Neuronal stem cell (in vitro differentiated cells): ENCODE measurements at regions not wholly inside any gene's neighbourhood (a gene's known extent, or its start where the extent isn't known, plus 50 kb on each side); places are given as distances from the start of the nearest gene placed in this dataset.
"Not testable (repeated sequence)": the region's sequence is repeated elsewhere in the genome, so short reads cannot be mapped to it uniquely, and the experiment has no call there.

Source experiments
- DNase-seq: peaks from one replicate; pipeline ENCODE4 v3.0.0-alpha.2; 2013; ENCODE audit warnings: low spot score
- H2AFZ ChIP-seq: one replicate; pipeline ENCODE4 v1.6.1; 2013; ENCODE audit warnings: mild to moderate bottlenecking, low read length, inconsistent platforms
- H2AK5ac ChIP-seq: 2 replicates; pipeline ENCODE4 v1.6.1; 2013; ENCODE audit warnings: low read depth, mild to moderate bottlenecking, inconsistent platforms, low read length, moderate library complexity, mixed read lengths
- H2BK120ac ChIP-seq: 2 replicates; pipeline ENCODE4 v1.6.1; 2013; ENCODE audit warnings: low read depth, mild to moderate bottlenecking, inconsistent platforms, low read length, moderate library complexity, mixed read lengths
- H2BK12ac ChIP-seq: one replicate; pipeline ENCODE4 v1.6.1; 2013; ENCODE audit warnings: low read length, inconsistent platforms
- H2BK15ac ChIP-seq: 2 replicates; pipeline ENCODE4 v1.6.1; 2013; ENCODE audit warnings: mild to moderate bottlenecking, low read length, inconsistent platforms, mixed read lengths
- H2BK5ac ChIP-seq: one replicate; pipeline ENCODE4 v1.6.1; 2013; ENCODE audit warnings: inconsistent platforms, mild to moderate bottlenecking, low read length, moderate library complexity
- H3K14ac ChIP-seq: one replicate; pipeline ENCODE4 v1.6.1; 2013; ENCODE audit warnings: low read length, inconsistent platforms
- H3K18ac ChIP-seq: 2 replicates; pipeline ENCODE4 v1.6.1; 2013; ENCODE audit warnings: low read length, inconsistent platforms
- H3K23ac ChIP-seq: 2 replicates; pipeline ENCODE4 v1.6.1; 2013; ENCODE audit warnings: low read depth, mild to moderate bottlenecking, mixed read lengths, low read length, inconsistent platforms; ENCODE audit not compliant: poor library complexity
- H3K27ac ChIP-seq: replicated peaks from 3 replicates; pipeline ENCODE4 v1.5.1; 2013; ENCODE audit warnings: low read length, inconsistent platforms
- H3K27me3 ChIP-seq, 3 experiments: 2 replicates each; pipeline ENCODE4 v1.6.1; 2013; ENCODE audit warnings: low read length in 3 of 3, mild to moderate bottlenecking in 2 of 3, inconsistent platforms in 1 of 3, low read depth in 1 of 3, mixed read lengths in 1 of 3, moderate library complexity in 1 of 3; ENCODE audit not compliant: control insufficient read depth in 3 of 3, insufficient read depth in 3 of 3
- H3K36me3 ChIP-seq, 2 donors: replicated peaks in 1 of 2; 2 replicates each; pipeline ENCODE4 v1.6.1; 2013; ENCODE audit warnings: low read length in 2 of 2; ENCODE audit not compliant: control insufficient read depth in 2 of 2, insufficient read depth in 2 of 2
- H3K4ac ChIP-seq: 2 replicates; pipeline ENCODE4 v1.6.1; 2013; ENCODE audit warnings: inconsistent platforms, mild to moderate bottlenecking, low read length, moderate library complexity
- H3K4me1 ChIP-seq, 2 donors: 1 replicate in 1 of 2; 2 replicates in 1 of 2; pipeline ENCODE4 v1.6.1; 2013; ENCODE audit warnings: low read length in 2 of 2, low read depth in 1 of 2; ENCODE audit not compliant: control insufficient read depth in 2 of 2, insufficient read depth in 1 of 2
- H3K4me2 ChIP-seq: one replicate; pipeline ENCODE4 v1.6.1; 2013; ENCODE audit warnings: mild to moderate bottlenecking, low read length, inconsistent platforms; ENCODE audit not compliant: insufficient read depth, poor library complexity, severe bottlenecking
- H3K4me3 ChIP-seq, 2 donors: 2 replicates each; pipeline ENCODE4 v1.5.1; 2013; ENCODE audit warnings: low read length in 2 of 2, mild to moderate bottlenecking in 2 of 2, inconsistent platforms in 1 of 2, moderate library complexity in 1 of 2
- H3K79me1 ChIP-seq: one replicate; pipeline ENCODE4 v1.6.1; 2013; ENCODE audit warnings: low read depth, mild to moderate bottlenecking, inconsistent platforms, low read length, moderate library complexity
- H3K9ac ChIP-seq: one replicate; pipeline ENCODE4 v1.6.1; 2013; ENCODE audit warnings: mild to moderate bottlenecking, low read depth, low read length, inconsistent platforms; ENCODE audit not compliant: poor library complexity
- H3K9me3 ChIP-seq, 2 donors: replicated peaks in 1 of 2; 2 replicates each; pipeline versions ENCODE3 to v1.6.1; 2013; ENCODE audit warnings: low read length in 2 of 2, mild to moderate bottlenecking in 2 of 2, inconsistent platforms in 1 of 2, low read depth in 1 of 2, mixed read lengths in 1 of 2, moderate library complexity in 1 of 2; ENCODE audit not compliant: control insufficient read depth in 2 of 2, insufficient read depth in 1 of 2
- H4K8ac ChIP-seq: one replicate; pipeline ENCODE4 v1.6.1; 2013; ENCODE audit warnings: low read depth, mild to moderate bottlenecking, inconsistent platforms, low read length, moderate library complexity
- H4K91ac ChIP-seq: one replicate; pipeline ENCODE4 v1.6.1; 2013; ENCODE audit warnings: low read length, low read depth, mild to moderate bottlenecking, inconsistent platforms; ENCODE audit not compliant: poor library complexity
- WGBS, 2 donors: extraction: QIAGEN DNeasy Blood & Tissue Kit; methylation state at CpG; one replicate each; pipeline ENCODE4 v1.1.7; 2013; ENCODE audit warnings: missing lambda C conversion rate in 2 of 2, mixed read lengths in 1 of 2; ENCODE audit not compliant: insufficient read length in 2 of 2, insufficient replicate concordance in 1 of 2; ENCODE audit errors: extremely low coverage in 2 of 2; 5-methylcytosine and 5-hydroxymethylcytosine counted together

DNA sequence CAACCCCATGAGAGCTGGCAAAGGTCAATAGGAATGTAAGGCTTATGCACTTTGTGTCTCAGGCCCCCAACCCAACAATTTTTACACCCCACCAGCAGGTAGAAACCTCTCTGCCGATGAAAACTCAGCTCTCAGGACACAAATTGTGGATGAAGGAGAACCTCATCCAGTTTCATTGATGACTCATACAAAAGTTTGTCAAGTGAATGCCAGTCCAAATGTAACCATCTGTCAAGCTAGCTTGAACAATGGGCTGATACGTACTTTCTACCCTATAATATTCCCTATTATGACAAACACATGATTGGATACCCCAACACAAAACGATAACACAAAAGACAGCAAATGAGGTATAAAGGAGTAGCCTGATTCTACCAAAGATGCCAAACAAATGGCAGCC lies 321.2 kb upstream of the TMEFF2 start:
- Histone ChIP-seq H3K14ac (no peak overlapping the region), H2BK12ac (no peak overlapping the region), H3K36me3 (no peaks in the 10 kb centered on the region), H3K9ac (no peak overlapping the region), H4K8ac (no peak overlapping the region), H4K91ac (no peak overlapping the region), H2AFZ (no peak overlapping the region), H3K79me1 (no peaks in the 10 kb centered on the region), H3K27me3 (no peaks in the 10 kb centered on the region), H3K4me3 (no peak overlapping the region), H3K4me2 (no peak overlapping the region), H3K23ac (no peak overlapping the region), H3K4ac (no peak overlapping the region), H3K27ac (no peak overlapping the region), H2BK120ac (no peak overlapping the region), H2BK15ac (no peak overlapping the region), H3K18ac (no peak overlapping the region), H2BK5ac (no peak overlapping the region), H2AK5ac (no peak overlapping the region), H3K4me1 (no peaks in the 10 kb centered on the region), H3K9me3 (no peaks in the 10 kb centered on the region)
- WGBS, 2 donors = no CpG with 5 or more reads among the region's 3 CpGs
- no peak for DNase-seq

DNA sequence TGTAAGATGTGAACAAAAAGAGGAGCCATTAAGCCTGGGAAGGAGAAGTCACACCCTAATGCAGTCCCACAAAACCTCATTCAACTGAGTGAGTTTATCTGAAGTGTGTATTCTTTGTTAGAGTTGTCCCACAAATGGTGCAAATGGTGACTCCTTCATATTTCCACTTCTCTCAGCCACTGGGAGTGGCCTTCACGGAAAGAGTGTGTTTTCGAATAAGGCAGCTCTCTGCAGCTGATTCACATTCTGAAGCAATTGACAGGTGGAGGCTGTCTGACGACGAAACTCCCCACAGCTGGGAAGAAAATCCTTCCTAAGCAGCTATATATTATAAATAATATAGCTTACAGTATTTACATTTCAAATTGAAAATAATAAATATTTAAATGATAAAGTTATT lies 318.8 kb upstream of the TMEFF2 start:
- Histone ChIP-seq H4K91ac (no peak overlapping the region), H3K4me3 (no peak overlapping the region), H3K4me2 (no peak overlapping the region), H2AK5ac (no peak overlapping the region), H2BK120ac (no peak overlapping the region), H3K4me1 (no peaks in the 10 kb centered on the region), H3K14ac (no peak overlapping the region), H2BK12ac (no peak overlapping the region), H3K23ac (no peak overlapping the region), H3K9me3 (no peaks in the 10 kb centered on the region), H2AFZ (no peak overlapping the region), H3K18ac (no peak overlapping the region), H3K27ac (no peak overlapping the region), H3K36me3 (no peaks in the 10 kb centered on the region), H3K79me1 (no peaks in the 10 kb centered on the region), H2BK15ac (no peak overlapping the region), H3K4ac (no peak overlapping the region), H3K27me3 (no peaks in the 10 kb centered on the region), H4K8ac (no peak overlapping the region), H2BK5ac (no peak overlapping the region), H3K9ac (no peak overlapping the region)
- no CpG with 5 or more reads among the region's 4 CpGs for WGBS, 2 donors
- DNase-seq = no peak

DNA sequence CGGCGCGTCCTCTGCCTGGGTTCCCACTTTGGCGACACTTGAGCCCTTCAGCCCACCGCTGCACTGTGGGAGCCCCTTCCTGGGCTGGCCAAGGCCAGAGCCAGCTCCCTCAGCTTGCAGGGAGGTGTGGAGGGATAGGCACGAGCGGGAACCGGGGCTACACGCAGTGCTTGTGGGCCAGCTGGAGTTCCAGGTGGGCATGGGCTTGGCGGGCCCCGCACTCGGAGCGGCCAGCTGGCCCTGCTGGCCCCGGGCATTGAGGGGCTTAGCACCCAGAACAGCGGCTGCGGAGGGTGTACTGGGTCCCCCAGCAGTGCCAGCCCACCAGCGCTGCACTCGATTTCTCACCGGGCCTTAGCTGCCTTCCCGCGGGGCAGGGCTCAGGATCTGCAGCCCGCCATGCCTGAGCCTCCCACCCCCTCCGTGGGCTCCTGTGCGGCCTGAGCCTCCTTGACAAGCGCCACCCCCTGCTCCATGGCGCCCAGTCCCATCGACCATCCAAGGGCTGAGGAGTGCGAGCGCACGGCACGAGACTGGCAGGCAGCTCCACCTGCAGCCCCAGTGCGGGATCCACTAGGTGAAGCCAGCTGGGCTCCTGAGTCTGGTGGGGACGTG lies 313.2 kb upstream of the TMEFF2 start:
- no CpG with 5 or more reads among the region's 33 CpGs for WGBS, 2 donors
- not testable (repeated sequence) for H3K4ac ChIP-seq

DNA sequence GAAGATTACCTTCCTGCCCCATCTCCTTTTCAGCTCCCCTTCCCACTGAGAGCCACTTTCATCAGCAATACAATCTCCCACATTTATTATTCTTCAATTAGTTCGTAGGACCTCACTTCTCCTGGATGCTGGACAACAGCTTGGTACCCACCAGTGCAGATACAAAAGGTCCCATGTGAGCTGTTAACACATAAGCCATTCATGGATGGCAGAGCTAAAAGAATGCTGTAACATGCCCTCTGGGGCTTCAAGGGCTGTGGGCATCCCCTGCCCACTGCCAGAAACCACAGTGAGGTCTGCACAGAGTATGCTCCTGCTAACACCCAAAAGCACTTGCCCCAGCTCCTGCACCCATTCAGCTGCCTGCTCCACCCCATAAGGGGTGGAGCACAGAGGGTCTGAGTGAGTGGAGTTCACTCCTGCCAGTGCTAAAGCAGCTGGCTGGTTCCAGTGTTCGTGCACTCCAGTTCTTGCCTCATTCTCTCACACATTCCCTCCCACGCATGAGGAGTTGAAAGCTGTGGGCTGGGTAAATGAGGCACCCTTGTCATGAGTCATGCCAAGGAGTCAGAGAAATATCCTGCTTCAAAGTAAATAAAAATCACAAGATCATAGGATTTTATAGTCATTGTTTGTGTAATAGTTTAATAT lies 305.9 kb upstream of the TMEFF2 start:
- Histone ChIP-seq H2BK120ac (no peak overlapping the region), H3K4me3 (no peak overlapping the region), H2BK15ac (no peak overlapping the region), H3K9ac (no peak overlapping the region), H2BK5ac (no peak overlapping the region), H3K79me1 (no peaks in the 10 kb centered on the region), H3K27me3 (no peaks in the 10 kb centered on the region), H3K18ac (no peak overlapping the region), H3K23ac (no peak overlapping the region), H2AK5ac (no peak overlapping the region), H3K36me3 (no peaks in the 10 kb centered on the region), H3K4me1 (no peaks in the 10 kb centered on the region), H2AFZ (no peak overlapping the region), H3K4ac (no peak overlapping the region), H4K91ac (no peak overlapping the region), H3K4me2 (no peak overlapping the region), H3K9me3 (no peaks in the 10 kb centered on the region), H4K8ac (no peak overlapping the region), H3K27ac (no peak overlapping the region), H3K14ac (no peak overlapping the region), H2BK12ac (no peak overlapping the region)
- no peak for DNase-seq
- no CpG with 5 or more reads among the region's 3 CpGs for WGBS, 2 donors

More for the DNA sequence above, 313.2 kb upstream of the TMEFF2 start:
- H3K79me1 ChIP-seq, H4K8ac ChIP-seq, H3K4me2 ChIP-seq, H4K91ac ChIP-seq, H3K27me3 ChIP-seq, H3K9me3 ChIP-seq, H3K36me3 ChIP-seq, H2BK5ac ChIP-seq, H3K9ac ChIP-seq, H2AFZ ChIP-seq, H3K18ac ChIP-seq, H2AK5ac ChIP-seq, H3K27ac ChIP-seq, H2BK120ac ChIP-seq, H3K23ac ChIP-seq, H3K14ac ChIP-seq, H2BK15ac ChIP-seq, H2BK12ac ChIP-seq, H3K4me3 ChIP-seq, H3K4me1 ChIP-seq, DNase-seq: not testable (repeated sequence)
